ENCODE measurements at regions not wholly inside any gene's neighbourhood (a gene's known extent, or its start where the extent isn't known, plus 50 kb on each side); places are given as distances from the start of the nearest gene placed in this dataset.

- no peak overlapping the region for H3K4me3 ChIP-seq
- H3K27ac ChIP-seq, result no peak overlapping the region
These were observed 2816.6 kb downstream of the PCDH9 start for GRCh38 chr13:64413529-64413928.

GRCh38 chr13:64410276-64411053 is 2819.7 kb downstream of the PCDH9 start:
- Histone ChIP-seq H3K4me3 (no peak overlapping the region), H3K27ac (no peak overlapping the region)

DNA sequence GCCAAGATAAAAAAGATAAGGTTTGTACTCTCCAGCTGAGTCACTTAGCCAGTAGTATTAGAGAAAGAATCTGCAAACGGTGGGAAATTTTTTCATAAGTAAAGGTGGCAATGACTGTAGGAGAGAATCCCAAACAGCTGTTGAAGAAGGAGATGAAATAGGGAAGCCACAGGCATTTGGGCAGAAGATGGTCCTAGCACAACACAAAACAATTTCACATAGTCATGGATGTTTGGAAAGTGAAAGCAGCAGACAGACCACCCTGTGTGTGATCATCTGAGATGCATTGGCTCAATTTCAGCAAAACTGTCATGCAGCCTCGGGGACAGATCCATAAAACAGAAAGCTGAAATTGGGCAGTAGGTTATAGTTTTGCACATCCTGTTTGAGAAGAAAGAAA is 2832.4 kb downstream of the PCDH9 start:
- H3K27ac ChIP-seq, result no peak overlapping the region
- no peak overlapping the region for H3K4me3 ChIP-seq

DNA sequence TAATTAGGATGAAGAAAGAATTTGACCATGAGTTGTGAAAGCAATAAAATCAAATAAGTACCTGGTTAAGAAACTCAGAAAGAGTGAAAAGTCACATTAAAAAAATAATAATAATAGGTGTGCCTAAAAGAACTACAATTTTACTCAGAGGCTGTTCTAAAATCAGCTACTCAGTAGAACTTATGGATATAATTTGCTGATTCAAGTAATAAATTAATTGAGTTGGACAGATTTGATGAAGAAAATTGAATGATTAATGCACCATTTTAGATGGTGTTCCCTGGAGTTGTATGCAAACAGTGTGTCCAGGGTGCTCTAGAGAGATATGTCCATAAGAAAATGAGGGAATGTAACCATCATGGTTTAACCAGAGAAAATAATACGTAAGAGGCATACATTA is 2852.5 kb downstream of the PCDH9 start:
- Histone ChIP-seq H3K27ac (no peak overlapping the region), H3K4me3 (no peak overlapping the region)

GRCh38 chr13:64371461-64371860 is 2858.7 kb downstream of the PCDH9 start:
- no peak overlapping the region for H3K27ac ChIP-seq
- H3K4me3 ChIP-seq, result no peak overlapping the region

DNA sequence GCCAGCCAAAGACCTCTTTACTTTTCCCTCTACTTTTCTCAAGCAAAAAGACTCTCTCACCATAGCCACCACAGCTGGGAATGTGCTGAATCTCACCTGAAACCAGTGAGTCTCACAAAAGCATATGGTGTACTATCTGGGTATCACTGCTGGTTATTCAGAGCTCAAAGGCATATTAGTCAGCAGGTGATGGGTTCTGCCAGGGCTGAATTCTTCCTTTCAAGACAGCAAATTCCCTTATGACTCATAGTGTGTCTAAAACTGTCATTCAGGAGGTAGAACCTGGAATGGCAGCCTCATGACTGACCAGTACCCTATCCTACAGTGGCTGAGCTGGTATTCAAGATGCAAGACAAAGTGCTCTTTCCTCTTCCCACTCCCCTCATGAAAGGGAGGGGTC is 2859.1 kb downstream of the PCDH9 start:
- H3K4me3 ChIP-seq, result no peak overlapping the region
- no peak overlapping the region for H3K27ac ChIP-seq

DNA sequence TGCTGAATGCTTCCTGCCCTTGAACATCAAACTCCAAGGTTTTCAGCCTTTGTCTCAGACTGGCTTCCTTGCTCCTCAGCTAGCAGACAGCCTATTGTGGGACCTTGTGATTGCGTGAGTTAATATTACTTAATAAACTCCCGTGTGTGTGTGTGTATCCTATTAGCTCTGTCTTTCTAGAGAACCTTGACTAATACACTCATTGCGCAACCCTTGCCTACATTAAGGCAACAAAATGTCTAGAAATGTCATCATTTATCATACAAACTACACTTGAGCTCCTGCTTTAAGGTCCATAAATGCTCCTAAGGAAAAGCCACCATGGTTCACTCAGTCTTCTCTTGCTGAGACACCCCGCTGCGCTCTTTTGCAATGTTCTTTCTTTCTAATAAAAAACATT is 2861.0 kb downstream of the PCDH9 start:
- Histone ChIP-seq H3K27ac (no peak overlapping the region), H3K4me3 (no peak overlapping the region)

- Histone ChIP-seq H3K27ac (no peak overlapping the region), H3K4me3 (no peak overlapping the region)
These were observed 2867.6 kb downstream of the PCDH9 start for GRCh38 chr13:64362564-64362963.

DNA sequence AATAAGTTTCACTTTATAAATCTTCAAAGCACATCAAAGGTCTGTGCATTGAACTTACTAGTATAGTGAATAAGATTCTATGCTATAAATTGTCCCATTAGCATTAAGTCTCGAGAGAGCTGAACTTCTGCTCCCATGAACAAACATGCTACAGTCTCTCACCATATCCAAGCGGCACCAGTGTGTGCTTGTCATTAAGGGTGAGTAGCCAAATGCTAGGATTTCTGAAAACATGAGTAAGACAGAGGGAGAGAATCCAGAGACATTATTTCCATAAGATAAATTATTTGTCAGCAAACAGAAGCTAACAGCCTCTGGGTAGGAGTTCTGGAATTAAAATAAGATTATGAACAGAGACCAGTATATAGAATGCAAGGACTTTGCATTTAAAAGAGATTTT is 2882.5 kb downstream of the PCDH9 start:
- Histone ChIP-seq H3K27ac (no peak overlapping the region), H3K4me3 (no peak overlapping the region)

DNA sequence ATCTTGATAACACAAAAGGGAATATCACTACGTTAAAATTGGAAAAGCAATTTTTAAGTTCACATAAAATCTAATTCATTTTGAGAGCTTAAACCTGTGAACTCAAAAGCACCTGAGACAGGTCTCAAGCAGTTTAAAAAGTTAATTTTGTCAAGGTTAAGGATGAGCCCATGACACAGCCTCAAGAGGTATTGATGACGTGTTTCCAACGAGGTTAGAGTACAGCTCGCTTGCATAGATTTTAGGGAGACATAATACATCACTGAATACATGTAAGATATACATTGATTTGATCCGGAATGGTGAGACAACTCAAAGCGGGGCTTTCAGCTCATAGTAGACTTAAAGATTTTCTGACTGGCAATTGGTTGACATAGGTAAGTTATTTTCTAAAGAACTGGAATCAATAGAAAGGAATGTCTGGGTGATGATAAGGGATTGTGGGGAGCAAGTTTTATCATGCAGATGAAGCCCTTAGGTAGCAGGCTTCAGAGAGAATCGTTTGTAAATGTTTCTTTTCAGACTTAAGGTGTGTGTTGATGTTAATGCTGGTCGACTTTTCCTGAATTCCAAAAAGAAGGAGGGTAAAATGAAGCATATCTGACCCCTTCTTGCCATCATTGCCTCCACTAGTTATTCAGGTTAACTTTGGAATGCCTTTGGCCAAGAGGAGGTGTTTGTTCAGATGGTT is 2890.6 kb downstream of the PCDH9 start:
- H3K27ac ChIP-seq, result no peak overlapping the region
- H3K4me3 ChIP-seq, result no peak overlapping the region

DNA sequence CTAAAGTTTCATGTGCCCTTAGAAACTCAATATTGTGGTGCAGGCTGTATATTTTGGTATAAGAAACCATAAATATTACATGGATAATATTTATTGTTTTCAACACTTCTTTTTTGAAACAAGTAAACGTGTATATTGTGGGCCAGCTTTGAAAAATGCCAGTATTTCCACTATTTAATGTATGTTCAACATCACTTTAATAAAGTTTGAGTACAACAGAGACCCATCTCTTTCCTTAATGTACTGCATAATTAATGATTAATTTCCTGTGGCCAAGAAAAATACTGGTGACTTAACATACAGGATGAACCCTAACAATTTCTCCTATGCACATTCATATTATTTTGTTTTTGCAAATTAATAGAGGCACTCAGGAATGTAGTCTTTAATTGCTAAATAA is 2891.5 kb downstream of the PCDH9 start:
- Histone ChIP-seq H3K27ac (no peak overlapping the region), H3K4me3 (no peak overlapping the region)

- Histone ChIP-seq H3K4me3 (no peak overlapping the region), H3K27ac (no peak overlapping the region)
These were observed 2896.2 kb downstream of the PCDH9 start for GRCh38 chr13:64333888-64334287.

- H3K27ac ChIP-seq, result no peak overlapping the region
- H3K4me3 ChIP-seq, result no peak overlapping the region
These were observed 2898.1 kb downstream of the PCDH9 start for GRCh38 chr13:64332048-64332447.

DNA sequence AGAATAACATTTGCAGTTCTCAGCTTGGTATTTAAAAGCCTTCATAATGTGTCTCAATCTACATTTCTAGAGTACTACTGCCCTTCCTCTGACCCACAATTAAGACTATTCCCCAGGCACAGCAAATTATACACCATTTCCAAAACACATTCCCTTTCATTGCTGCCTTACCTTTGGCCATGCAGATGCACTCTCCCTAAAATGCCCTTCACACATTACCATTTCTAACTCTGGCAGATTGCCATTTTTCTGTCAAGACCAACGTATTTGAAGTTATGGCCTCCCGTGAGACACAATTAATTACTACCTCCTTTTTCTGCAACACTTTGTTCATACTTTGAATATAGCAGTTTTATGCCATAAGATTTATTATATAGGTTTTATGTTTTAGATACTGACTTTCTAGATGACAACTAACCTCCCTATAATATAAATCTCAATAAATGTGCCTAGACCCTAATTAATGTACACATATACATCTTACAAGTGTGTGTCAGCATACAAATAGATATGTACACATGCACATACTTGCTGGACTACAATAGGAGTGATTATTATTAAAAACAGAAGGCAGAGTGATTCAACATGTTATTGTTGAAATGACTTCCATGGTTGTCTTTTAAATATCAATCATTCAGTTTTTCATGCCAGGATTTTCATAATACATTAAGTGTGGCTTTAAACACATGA is 2902.5 kb downstream of the PCDH9 start:
- Histone ChIP-seq H3K4me3 (no peak overlapping the region), H3K27ac (no peak overlapping the region)

DNA sequence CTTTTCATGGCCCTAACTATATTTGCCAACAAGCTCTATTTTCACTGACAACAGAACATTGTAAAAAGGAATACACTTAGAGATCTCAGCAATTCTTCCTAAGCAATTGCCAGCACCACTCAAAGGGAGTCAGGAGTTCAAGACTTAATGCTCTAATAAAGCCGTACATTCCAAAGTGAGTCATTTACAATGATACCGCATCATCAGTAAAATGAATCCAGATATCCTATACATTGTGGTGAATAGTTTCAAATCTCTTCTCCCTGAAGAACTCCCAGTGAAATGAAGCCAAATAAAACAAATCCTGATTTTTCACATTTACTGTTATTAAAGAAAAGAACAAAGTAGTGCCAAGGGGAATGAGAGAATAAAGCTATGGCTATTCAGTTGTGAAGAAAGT is 2898.7 kb upstream of the PCDH20 start:
- H3K27ac ChIP-seq, result no peak overlapping the region
- no peak overlapping the region for H3K4me3 ChIP-seq

GRCh38 chr13:64311948-64312347 is 2896.3 kb upstream of the PCDH20 start:
- no peak overlapping the region for H3K4me3 ChIP-seq
- no peak overlapping the region for H3K27ac ChIP-seq

GRCh38 chr13:64311112-64311511 is 2895.5 kb upstream of the PCDH20 start:
- Histone ChIP-seq H3K4me3 (no peak overlapping the region), H3K27ac (no peak overlapping the region)

GRCh38 chr13:64305246-64305645 is 2889.6 kb upstream of the PCDH20 start:
- H3K27ac ChIP-seq, result no peak overlapping the region
- H3K4me3 ChIP-seq, result no peak overlapping the region

DNA sequence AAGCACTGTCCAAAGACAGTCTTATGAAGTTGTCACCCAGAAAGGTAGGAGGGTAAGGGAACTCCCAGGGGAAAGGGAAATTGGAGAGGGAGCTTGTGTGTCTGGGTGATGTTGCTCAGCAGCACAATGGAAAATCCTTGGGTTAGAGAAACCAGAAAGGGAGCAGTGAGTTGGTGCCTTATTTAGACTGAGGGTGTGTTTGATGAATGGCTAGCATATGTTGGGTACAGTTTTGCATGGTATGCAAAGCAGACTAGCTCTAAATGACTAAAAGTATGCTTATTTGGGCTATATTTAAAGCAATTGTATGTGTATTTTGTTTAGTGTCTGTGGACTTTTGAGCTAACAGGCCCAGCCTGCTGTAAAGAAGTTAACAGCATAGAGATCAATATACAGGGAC is 2884.6 kb upstream of the PCDH20 start:
- Histone ChIP-seq H3K4me3 (no peak overlapping the region), H3K27ac (no peak overlapping the region)

- no peak overlapping the region for H3K4me3 ChIP-seq
- H3K27ac ChIP-seq, result no peak overlapping the region
These were observed 2878.3 kb upstream of the PCDH20 start for GRCh38 chr13:64293923-64294322.

- no peak overlapping the region for H3K27ac ChIP-seq
- no peak overlapping the region for H3K4me3 ChIP-seq
These were observed 2874.1 kb upstream of the PCDH20 start for GRCh38 chr13:64289702-64290101.

All from skin epidermis (tissue), 12 donors.